ENCODE measurements at regions not wholly inside any gene's neighbourhood (a gene's known extent, or its start where the extent isn't known, plus 50 kb on each side); places are given as distances from the start of the nearest gene placed in this dataset.

DNA sequence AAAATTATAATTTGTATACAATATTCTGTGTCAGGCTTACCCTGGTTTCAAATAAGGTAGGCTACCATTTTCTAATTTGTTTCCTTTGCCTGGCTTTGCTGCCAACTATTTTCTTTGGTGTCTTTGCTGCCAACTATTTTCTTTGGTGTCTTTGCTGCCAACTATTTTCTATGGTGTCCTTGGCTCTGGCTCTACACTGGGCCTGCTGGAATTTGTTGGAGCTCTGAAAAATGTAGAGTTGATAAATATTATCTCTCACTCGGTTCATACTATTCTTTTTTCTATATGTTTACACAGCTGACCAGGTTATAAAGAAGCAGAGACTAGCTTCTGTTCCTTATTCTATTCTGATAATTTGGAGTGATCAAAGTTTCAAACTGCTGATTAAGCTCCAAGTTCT, 768.0 kb upstream of the PHF14 start:
- in situ Hi-C loops (cut with MboI; ENCODE audit: low sequenced_read_pairs) (no loop called here), intact Hi-C loops (cut with micrococcal nuclease) (no loop called here), dilution Hi-C loops (cut with HindIII; ENCODE audit: low sequenced_read_pairs, unreplicated experiment) (no loop called here)
- Histone ChIP-seq H3K27me3 (ENCODE audit: control insufficient read depth, insufficient read depth, low read length) (no peaks in the 10 kb centered on the region), H3K4me3 (ENCODE audit: insufficient read depth, low read depth, low read length) (no peak overlapping the region), H2AK9ac (replicated peaks; ENCODE audit: low read depth, low read length, poor library complexity) (no peak overlapping the region), H3K4me1 (ENCODE audit: control insufficient read depth, insufficient read depth, low read length) (no peaks in the 10 kb centered on the region), H4K91ac (ENCODE audit: insufficient read depth, low read depth, low read length) (no peak overlapping the region), H3K79me1 (ENCODE audit: low read depth in 1 of 2, low read length in 2 of 2) (no peaks in the 10 kb centered on the region), H2AK5ac (ENCODE audit: low read depth, low read length) (no peak overlapping the region), H3K36me3 (ENCODE audit: control insufficient read depth, insufficient read depth, low read length) (no peaks in the 10 kb centered on the region), H3K4me2 (ENCODE audit: low read depth, low read length) (no peak overlapping the region), H2BK120ac (ENCODE audit: low read depth, low read length) (no peak overlapping the region), H3K9me1 (ENCODE audit: insufficient read depth, low read length) (no peaks in the 10 kb centered on the region), H2BK20ac (ENCODE audit: low read depth, low read length) (no peak overlapping the region), H3K56ac (ENCODE audit: extremely low read depth, insufficient read depth, low read length) (no peak overlapping the region), H3K4ac (ENCODE audit: low read depth, low read length) (no peak overlapping the region), H4K8ac (ENCODE audit: low read depth in 2 of 2, low read length in 2 of 2) (no peak overlapping the region), H2AFZ (replicated peaks; ENCODE audit: low read length, poor library complexity) (no peak overlapping the region), H3K14ac (replicated peaks; ENCODE audit: low read depth, low read length) (no peak overlapping the region), H4K20me1 (ENCODE audit: insufficient read depth, low read length) (no peaks in the 10 kb centered on the region), H4K5ac (ENCODE audit: low read depth, low read length) (no peak overlapping the region), H2BK15ac (ENCODE audit: low read depth, low read length) (no peak overlapping the region), H3K27ac (ENCODE audit: insufficient read depth, low read length) (no peak overlapping the region), H3K23ac (ENCODE audit: low read depth, low read length) (no peak overlapping the region), H3K9ac (ENCODE audit: low read depth, low read length) (no peak overlapping the region), H3K18ac (ENCODE audit: low read depth, low read length) (no peak overlapping the region), H3K9me3 (ENCODE audit: control insufficient read depth, insufficient read depth, low read length) (peaks cover 8% of the 10 kb centered on the region), H2BK5ac (ENCODE audit: low read depth, low read length, poor library complexity, severe bottlenecking) (no peak overlapping the region)
- ATAC-seq (ENCODE audit: low read depth) (no peak), DNase-seq (no peak)
- ChIA-PET POLR2A (ENCODE audit: unreplicated experiment) (no interaction called here), CTCF (no interaction called here)
- BruUV-seq (replicated peaks) = no TSS peak
- no peak for TF ChIP-seq MAZ (IDR thresholded peaks at IDR 0.05; ENCODE audit: borderline replicate concordance, low read depth, low read length)
- TF ChIP-seq SMC3 (IDR thresholded peaks at IDR 0.05; ENCODE audit: low read depth, low read length) = no peak
- TF ChIP-seq, protein P1, sequence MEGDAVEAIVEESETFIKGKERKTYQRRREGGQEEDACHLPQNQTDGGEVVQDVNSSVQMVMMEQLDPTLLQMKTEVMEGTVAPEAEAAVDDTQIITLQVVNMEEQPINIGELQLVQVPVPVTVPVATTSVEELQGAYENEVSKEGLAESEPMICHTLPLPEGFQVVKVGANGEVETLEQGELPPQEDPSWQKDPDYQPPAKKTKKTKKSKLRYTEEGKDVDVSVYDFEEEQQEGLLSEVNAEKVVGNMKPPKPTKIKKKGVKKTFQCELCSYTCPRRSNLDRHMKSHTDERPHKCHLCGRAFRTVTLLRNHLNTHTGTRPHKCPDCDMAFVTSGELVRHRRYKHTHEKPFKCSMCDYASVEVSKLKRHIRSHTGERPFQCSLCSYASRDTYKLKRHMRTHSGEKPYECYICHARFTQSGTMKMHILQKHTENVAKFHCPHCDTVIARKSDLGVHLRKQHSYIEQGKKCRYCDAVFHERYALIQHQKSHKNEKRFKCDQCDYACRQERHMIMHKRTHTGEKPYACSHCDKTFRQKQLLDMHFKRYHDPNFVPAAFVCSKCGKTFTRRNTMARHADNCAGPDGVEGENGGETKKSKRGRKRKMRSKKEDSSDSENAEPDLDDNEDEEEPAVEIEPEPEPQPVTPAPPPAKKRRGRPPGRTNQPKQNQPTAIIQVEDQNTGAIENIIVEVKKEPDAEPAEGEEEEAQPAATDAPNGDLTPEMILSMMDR (conservative IDR thresholded peaks at IDR 0.05; ENCODE audit: low read depth, low read length) = no peak
- no peak for TF ChIP-seq BHLHE40 (IDR thresholded peaks at IDR 0.05; ENCODE audit: low read depth, low read length)
- TF ChIP-seq, protein P2, sequence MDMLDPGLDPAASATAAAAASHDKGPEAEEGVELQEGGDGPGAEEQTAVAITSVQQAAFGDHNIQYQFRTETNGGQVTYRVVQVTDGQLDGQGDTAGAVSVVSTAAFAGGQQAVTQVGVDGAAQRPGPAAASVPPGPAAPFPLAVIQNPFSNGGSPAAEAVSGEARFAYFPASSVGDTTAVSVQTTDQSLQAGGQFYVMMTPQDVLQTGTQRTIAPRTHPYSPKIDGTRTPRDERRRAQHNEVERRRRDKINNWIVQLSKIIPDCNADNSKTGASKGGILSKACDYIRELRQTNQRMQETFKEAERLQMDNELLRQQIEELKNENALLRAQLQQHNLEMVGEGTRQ (IDR thresholded peaks at IDR 0.05; ENCODE audit: low read depth, low read length) = no peak
- TF ChIP-seq RAD21 (IDR thresholded peaks at IDR 0.05; ENCODE audit: low read length) = no peak
- TF ChIP-seq, protein P3, sequence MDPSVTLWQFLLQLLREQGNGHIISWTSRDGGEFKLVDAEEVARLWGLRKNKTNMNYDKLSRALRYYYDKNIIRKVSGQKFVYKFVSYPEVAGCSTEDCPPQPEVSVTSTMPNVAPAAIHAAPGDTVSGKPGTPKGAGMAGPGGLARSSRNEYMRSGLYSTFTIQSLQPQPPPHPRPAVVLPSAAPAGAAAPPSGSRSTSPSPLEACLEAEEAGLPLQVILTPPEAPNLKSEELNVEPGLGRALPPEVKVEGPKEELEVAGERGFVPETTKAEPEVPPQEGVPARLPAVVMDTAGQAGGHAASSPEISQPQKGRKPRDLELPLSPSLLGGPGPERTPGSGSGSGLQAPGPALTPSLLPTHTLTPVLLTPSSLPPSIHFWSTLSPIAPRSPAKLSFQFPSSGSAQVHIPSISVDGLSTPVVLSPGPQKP (IDR thresholded peaks at IDR 0.05; ENCODE audit: borderline replicate concordance, low read depth, low read length) = no peak
- no peak for TF ChIP-seq NFE2L2 (IDR thresholded peaks at IDR 0.05; ENCODE audit: low read depth, low read length)
- no peak for TF ChIP-seq FOS (IDR thresholded peaks at IDR 0.05; ENCODE audit: low read depth, low read length)
- no peak for TF ChIP-seq MXI1 (IDR thresholded peaks at IDR 0.05; ENCODE audit: borderline replicate concordance, low read depth, low read length)
- TF ChIP-seq POLR2A (IDR thresholded peaks at IDR 0.05; ENCODE audit: low read depth, low read length) = no peak
- TF ChIP-seq RCOR1 (IDR thresholded peaks at IDR 0.05; ENCODE audit: insufficient replicate concordance, low read length) = no peak
- no peak for TF ChIP-seq CHD1 (IDR thresholded peaks at IDR 0.05; ENCODE audit: low read depth, low read length)
- no peak for TF ChIP-seq MAFK (IDR thresholded peaks at IDR 0.05; ENCODE audit: low read depth, low read length)
- TF ChIP-seq CEBPB (IDR thresholded peaks at IDR 0.05; ENCODE audit: low read depth, low read length) = no peak
- TF ChIP-seq RFX5 (IDR thresholded peaks at IDR 0.05; ENCODE audit: low read depth, low read length) = no peak
- no CpG with 5 or more reads among the region's 1 CpG for WGBS, 2 experiments (ENCODE audit: extremely low coverage in 2 of 2, insufficient read length in 1 of 2)

Data from IMR-90 (cell line).